C4-2B (cell line): ENCODE measurements at regions not wholly inside any gene's neighbourhood (a gene's known extent, or its start where the extent isn't known, plus 50 kb on each side); places are given as distances from the start of the nearest gene placed in this dataset.
"Not testable (repeated sequence)": the region's sequence is repeated elsewhere in the genome, so short reads cannot be mapped to it uniquely, and the experiment has no call there.

Experiments used
- H3K27ac ChIP-seq: fragments of 450-650 bp; 2 replicates; pipeline ENCODE4 v1.5.1; 2017
- CTCF ChIP-seq: fragments of 450-650 bp; conservative IDR thresholded peaks from 2 replicates; pipeline ENCODE4 v1.5.1; 2017; ENCODE audit warnings: mild to moderate bottlenecking
- ZFX ChIP-seq: fragments of 450-650 bp; IDR thresholded peaks from 2 replicates; pipeline ENCODE4 v1.6.1; 2017

- H3K27ac ChIP-seq = not testable (repeated sequence)
Observed at GRCh38 chrX:99988532-99988931, 421.5 kb downstream of the PCDH19 start.

GRCh38 chrX:99973572-99974226 is 436.4 kb downstream of the PCDH19 start:
- no peak overlapping the region for H3K27ac ChIP-seq
- TF ChIP-seq ZFX (no peak), CTCF (no peak)

GRCh38 chrX:99939883-99940232 is 470.2 kb downstream of the PCDH19 start:
- TF ChIP-seq CTCF = no peak
- no peak for TF ChIP-seq ZFX

GRCh38 chrX:99939206-99939882 is 470.7 kb downstream of the PCDH19 start:
- not testable (repeated sequence) for H3K27ac ChIP-seq

More at GRCh38 chrX:99939883-99940232, 470.2 kb downstream of the PCDH19 start:
- H3K27ac ChIP-seq = no peak overlapping the region

GRCh38 chrX:99938464-99938863 is 471.6 kb downstream of the PCDH19 start:
- TF ChIP-seq ZFX = no peak
- no peak for TF ChIP-seq CTCF
- H3K27ac ChIP-seq = no peak overlapping the region

- TF ChIP-seq CTCF = no peak
- no peak for TF ChIP-seq ZFX
- H3K27ac ChIP-seq = no peak overlapping the region
Observed at GRCh38 chrX:99933865-99934264, 476.2 kb downstream of the PCDH19 start.

- no peak overlapping the region for H3K27ac ChIP-seq
- no peak for TF ChIP-seq ZFX
- no peak for TF ChIP-seq CTCF
Observed at GRCh38 chrX:99914635-99915034, 495.4 kb downstream of the PCDH19 start.

- no peak for TF ChIP-seq ZFX
- no peak for TF ChIP-seq CTCF
- H3K27ac ChIP-seq = no peak overlapping the region
Observed at GRCh38 chrX:99913611-99914010, 496.5 kb downstream of the PCDH19 start.
